ENCODE measurements at regions not wholly inside any gene's neighbourhood (a gene's known extent, or its start where the extent isn't known, plus 50 kb on each side); places are given as distances from the start of the nearest gene placed in this dataset.

- H3K27me3 ChIP-seq (replicated peaks in 1 of 4; ENCODE audit: control extremely low read depth in 1 of 4, control insufficient read depth in 3 of 4, insufficient read depth in 4 of 4, low read length in 3 of 4) = no peaks in the 10 kb centered on the region
- H3K4me1 ChIP-seq (ENCODE audit: control insufficient read depth in 2 of 2, insufficient read depth in 2 of 2, low read length in 2 of 2) = peaks cover 29 to 33% of the 10 kb centered on the region in 2 donors
- no peaks in the 10 kb centered on the region for H3K36me3 ChIP-seq (replicated peaks in 1 of 2; ENCODE audit: control extremely low read depth in 1 of 2, control insufficient read depth in 1 of 2, extremely low read depth in 1 of 2, insufficient read depth in 2 of 2, low read length in 1 of 2)
- intact Hi-C loops (cut with micrococcal nuclease) = loop anchor here (2.0 to 10.0 kb wide), 4 partner anchors 65 to 777 kb away; no protein-coding TSS in a partner anchor
- peaks cover 29% of the 10 kb centered on the region for H3K4me1 Mint-ChIP-seq
- H3K9me3 ChIP-seq (ENCODE audit: control extremely low read depth in 1 of 3, control insufficient read depth in 2 of 3, insufficient read depth in 1 of 3, low read length in 2 of 3) = no peaks in the 10 kb centered on the region
- TF ChIP-seq EZH2 (IDR thresholded peaks at IDR 0.05; ENCODE audit: borderline replicate concordance, insufficient read depth, low read depth, low read length, poor library complexity, severe bottlenecking) = no peak
- TF ChIP-seq, protein P1, sequence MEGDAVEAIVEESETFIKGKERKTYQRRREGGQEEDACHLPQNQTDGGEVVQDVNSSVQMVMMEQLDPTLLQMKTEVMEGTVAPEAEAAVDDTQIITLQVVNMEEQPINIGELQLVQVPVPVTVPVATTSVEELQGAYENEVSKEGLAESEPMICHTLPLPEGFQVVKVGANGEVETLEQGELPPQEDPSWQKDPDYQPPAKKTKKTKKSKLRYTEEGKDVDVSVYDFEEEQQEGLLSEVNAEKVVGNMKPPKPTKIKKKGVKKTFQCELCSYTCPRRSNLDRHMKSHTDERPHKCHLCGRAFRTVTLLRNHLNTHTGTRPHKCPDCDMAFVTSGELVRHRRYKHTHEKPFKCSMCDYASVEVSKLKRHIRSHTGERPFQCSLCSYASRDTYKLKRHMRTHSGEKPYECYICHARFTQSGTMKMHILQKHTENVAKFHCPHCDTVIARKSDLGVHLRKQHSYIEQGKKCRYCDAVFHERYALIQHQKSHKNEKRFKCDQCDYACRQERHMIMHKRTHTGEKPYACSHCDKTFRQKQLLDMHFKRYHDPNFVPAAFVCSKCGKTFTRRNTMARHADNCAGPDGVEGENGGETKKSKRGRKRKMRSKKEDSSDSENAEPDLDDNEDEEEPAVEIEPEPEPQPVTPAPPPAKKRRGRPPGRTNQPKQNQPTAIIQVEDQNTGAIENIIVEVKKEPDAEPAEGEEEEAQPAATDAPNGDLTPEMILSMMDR (IDR thresholded peaks at IDR 0.05) = no peak
- H3K9me3 Mint-ChIP-seq (ENCODE audit: insufficient read depth) = no peaks in the 10 kb centered on the region
- H3K27ac ChIP-seq (ENCODE audit: low read length in 2 of 2) = peak overlapping the region in 1 of 2 donors; percentile 93
- H4K20me1 ChIP-seq (ENCODE audit: control insufficient read depth, insufficient read depth, low read length, poor library complexity, severe bottlenecking) = no peaks in the 10 kb centered on the region
- peak overlapping the region; percentile 76 for H3K27ac Mint-ChIP-seq
- ChIA-PET POLR2A (interaction anchor here (0.6 to 1.1 kb wide), 2 partner anchors 16 to 123 kb away, joined by 3 to 5 read pairs; no protein-coding TSS in a partner anchor), CTCF (interaction anchor here (2.0 kb wide), 1 partner anchor 26 kb away, joined by 9 read pairs; no protein-coding TSS in a partner anchor)
- H3K4me3 Mint-ChIP-seq = peak overlapping the region; percentile 59
- 28% methylated on average over 5 of the region's 13 CpGs for WGBS (ENCODE audit: insufficient coverage)
- ATAC-seq (ENCODE audit: low read depth) (no peak), DNase-seq (peak; percentile 12)
- no peaks in the 10 kb centered on the region for H3K79me2 ChIP-seq (ENCODE audit: control insufficient read depth, insufficient read depth, low read length)
- H3K27me3 Mint-ChIP-seq = no peaks in the 10 kb centered on the region
- H3K4me3 ChIP-seq (ENCODE audit: control extremely low read depth in 1 of 5, extremely low read depth in 1 of 5, insufficient read depth in 1 of 5, low read depth in 2 of 5, low read length in 4 of 5) = peak overlapping the region in 1 of 5 experiments; percentile 71
- peak overlapping the region; percentile 82 for H3K4me2 ChIP-seq (replicated peaks; ENCODE audit: low read depth, low read length, poor library complexity, severe bottlenecking)
- H2AFZ ChIP-seq (ENCODE audit: insufficient read depth, low read depth, low read length, poor library complexity, severe bottlenecking) = peak overlapping the region; percentile 34
- H3K9ac ChIP-seq (ENCODE audit: low read length) = peak overlapping the region; percentile 60
These were observed 125.0 kb upstream of the TBL1X start for GRCh38 chrX:9339603-9340491.

All from B cell (primary cell).